ENCODE measurements at regions not wholly inside any gene's neighbourhood (a gene's known extent, or its start where the extent isn't known, plus 50 kb on each side); places are given as distances from the start of the nearest gene placed in this dataset.

DNA sequence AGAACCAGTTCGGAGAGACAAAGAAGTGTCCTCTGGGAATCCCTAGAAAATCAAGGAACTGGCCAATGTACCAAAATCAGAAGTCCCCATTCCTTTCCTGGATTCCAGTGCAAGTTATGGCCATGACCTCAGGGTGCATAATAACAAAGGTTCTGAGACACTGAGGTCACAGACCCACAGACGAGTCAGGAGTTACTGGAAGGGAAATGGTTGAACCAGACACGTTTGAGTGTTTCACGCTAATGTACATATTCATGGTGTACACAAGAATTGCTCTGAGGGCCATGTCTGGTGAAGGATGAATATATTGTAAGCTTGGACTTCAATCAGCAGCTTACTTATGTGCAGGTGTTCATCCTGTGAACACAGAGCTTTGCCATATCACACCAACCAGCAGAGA lies 58.6 kb upstream of the KLHL29 start:
- no peak overlapping the region for H3K27ac ChIP-seq
- H3K4me1 ChIP-seq: no peaks in the 10 kb centered on the region
- ATAC-seq: no peak
- WGBS, 3 donors: 69 to 75% (median 74%) methylated on average over 4 of the region's 4 CpGs
- H3K4me3 ChIP-seq: no peak overlapping the region
- TF ChIP-seq, protein P1, sequence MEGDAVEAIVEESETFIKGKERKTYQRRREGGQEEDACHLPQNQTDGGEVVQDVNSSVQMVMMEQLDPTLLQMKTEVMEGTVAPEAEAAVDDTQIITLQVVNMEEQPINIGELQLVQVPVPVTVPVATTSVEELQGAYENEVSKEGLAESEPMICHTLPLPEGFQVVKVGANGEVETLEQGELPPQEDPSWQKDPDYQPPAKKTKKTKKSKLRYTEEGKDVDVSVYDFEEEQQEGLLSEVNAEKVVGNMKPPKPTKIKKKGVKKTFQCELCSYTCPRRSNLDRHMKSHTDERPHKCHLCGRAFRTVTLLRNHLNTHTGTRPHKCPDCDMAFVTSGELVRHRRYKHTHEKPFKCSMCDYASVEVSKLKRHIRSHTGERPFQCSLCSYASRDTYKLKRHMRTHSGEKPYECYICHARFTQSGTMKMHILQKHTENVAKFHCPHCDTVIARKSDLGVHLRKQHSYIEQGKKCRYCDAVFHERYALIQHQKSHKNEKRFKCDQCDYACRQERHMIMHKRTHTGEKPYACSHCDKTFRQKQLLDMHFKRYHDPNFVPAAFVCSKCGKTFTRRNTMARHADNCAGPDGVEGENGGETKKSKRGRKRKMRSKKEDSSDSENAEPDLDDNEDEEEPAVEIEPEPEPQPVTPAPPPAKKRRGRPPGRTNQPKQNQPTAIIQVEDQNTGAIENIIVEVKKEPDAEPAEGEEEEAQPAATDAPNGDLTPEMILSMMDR (IDR thresholded peaks at IDR 0.05): no peak
- intact Hi-C loops (cut with DNase I): no loop called here
- DNase-seq: no peak
- no peaks in the 10 kb centered on the region for H3K36me3 ChIP-seq (ENCODE audit: insufficient read depth in 1 of 2, low read depth in 1 of 2)
- H3K27me3 ChIP-seq (ENCODE audit: insufficient read depth in 3 of 3, low read length in 2 of 3): peaks cover 0 to 18% (median 0%) of the 10 kb centered on the region in 3 donors
- H3K9me3 ChIP-seq: no peaks in the 10 kb centered on the region

DNA sequence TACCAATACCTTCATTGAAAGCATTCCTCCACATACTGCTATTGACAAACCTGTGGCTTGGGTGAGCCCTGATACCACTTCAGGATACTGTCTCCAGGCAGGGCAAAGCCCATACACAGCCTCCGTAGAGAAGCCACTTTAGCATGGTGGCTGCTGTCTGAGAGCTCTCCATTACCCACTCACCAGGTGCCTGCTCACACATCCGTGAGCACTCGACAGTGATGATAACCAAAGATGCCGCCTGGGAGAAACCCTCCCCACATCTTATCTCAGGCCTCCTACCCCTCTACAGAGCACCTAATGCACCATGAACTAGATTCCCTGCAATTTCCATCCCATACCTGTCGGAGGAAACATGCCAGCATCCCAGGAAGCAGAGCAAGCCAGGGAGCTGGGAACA lies 57.6 kb upstream of the KLHL29 start:
- TF ChIP-seq, protein P1 (IDR thresholded peaks at IDR 0.05): no peak
- no peak for ATAC-seq
- no peaks in the 10 kb centered on the region for H3K9me3 ChIP-seq
- no peaks in the 10 kb centered on the region for H3K36me3 ChIP-seq (ENCODE audit: insufficient read depth in 1 of 2, low read depth in 1 of 2)
- H3K4me1 ChIP-seq: no peaks in the 10 kb centered on the region
- 75 to 82% (median 81%) methylated on average over 5 of the region's 5 CpGs for WGBS, 3 donors
- H3K27me3 ChIP-seq (ENCODE audit: insufficient read depth in 3 of 3, low read length in 2 of 3): peaks cover 0 to 27% (median 0%) of the 10 kb centered on the region in 3 donors
- H3K27ac ChIP-seq: no peak overlapping the region
- intact Hi-C loops (cut with DNase I): no loop called here
- H3K4me3 ChIP-seq: no peak overlapping the region
- no peak for DNase-seq

DNA sequence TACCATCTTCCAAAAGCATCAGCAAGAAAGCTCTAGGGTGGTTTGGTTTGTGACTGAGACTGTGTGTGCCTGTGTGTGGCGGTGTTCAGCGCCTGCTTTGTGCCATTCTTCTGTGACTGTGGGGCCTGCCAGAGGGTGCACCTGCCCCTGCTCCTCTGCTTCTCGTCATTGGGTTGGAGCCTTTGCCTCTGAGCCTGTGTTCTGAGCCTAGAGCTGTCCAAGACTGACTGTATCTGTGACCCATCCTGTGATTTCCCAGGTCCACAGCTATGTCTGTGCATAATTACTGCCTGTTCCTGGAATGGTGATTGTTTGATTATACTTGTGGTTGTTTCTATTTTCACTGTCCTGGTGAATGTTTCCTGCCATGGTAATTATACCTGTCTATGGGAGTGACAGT lies 57.1 kb upstream of the KLHL29 start:
- intact Hi-C loops (cut with DNase I): no loop called here
- H3K4me3 ChIP-seq: no peak overlapping the region
- DNase-seq (no peak), ATAC-seq (no peak)
- H3K4me1 ChIP-seq: no peaks in the 10 kb centered on the region
- no peak overlapping the region for H3K27ac ChIP-seq
- WGBS, 3 donors: 18 to 41% (median 24%) methylated on average over 3 of the region's 3 CpGs
- H3K36me3 ChIP-seq (ENCODE audit: insufficient read depth in 1 of 2, low read depth in 1 of 2): no peaks in the 10 kb centered on the region
- peaks cover 0 to 27% (median 0%) of the 10 kb centered on the region in 3 donors for H3K27me3 ChIP-seq (ENCODE audit: insufficient read depth in 3 of 3, low read length in 2 of 3)
- TF ChIP-seq, protein P1 (IDR thresholded peaks at IDR 0.05): no peak
- H3K9me3 ChIP-seq: no peaks in the 10 kb centered on the region

DNA sequence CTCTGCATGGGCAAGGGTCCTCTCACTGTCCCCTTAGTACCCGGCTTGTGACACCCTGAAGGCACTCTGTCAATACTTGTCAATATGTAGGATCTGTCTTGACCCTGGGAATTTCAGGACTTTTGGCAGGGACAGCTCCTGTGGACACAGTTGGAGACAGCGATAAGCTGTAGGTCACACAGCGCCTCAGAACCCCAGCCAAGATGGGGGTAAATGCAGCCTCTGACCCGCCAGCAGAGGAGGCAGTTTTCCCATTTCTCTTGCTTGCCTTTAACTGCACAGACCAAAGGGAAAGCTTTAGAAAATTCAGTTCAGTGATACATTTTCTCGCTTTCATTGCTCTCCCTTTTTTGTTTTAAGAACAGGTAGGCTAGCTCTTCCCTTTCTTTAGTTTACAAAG lies 54.8 kb upstream of the KLHL29 start:
- Histone ChIP-seq H3K4me1 (no peaks in the 10 kb centered on the region), H3K36me3 (ENCODE audit: insufficient read depth in 1 of 2, low read depth in 1 of 2) (no peaks in the 10 kb centered on the region), H3K9me3 (no peaks in the 10 kb centered on the region), H3K4me3 (no peak overlapping the region), H3K27me3 (ENCODE audit: insufficient read depth in 3 of 3, low read length in 2 of 3) (peaks cover 0 to 27% (median 0%) of the 10 kb centered on the region in 3 donors), H3K27ac (no peak overlapping the region)
- no peak for ATAC-seq
- DNase-seq: no peak
- intact Hi-C loops (cut with DNase I): no loop called here
- WGBS, 3 donors: 45 to 48% (median 45%) methylated on average over 5 of the region's 5 CpGs
- TF ChIP-seq, protein P1 (IDR thresholded peaks at IDR 0.05): no peak

All from psoas muscle (tissue), 7 donors.